Tibial artery (tissue), 4 donors: ENCODE measurements at regions not wholly inside any gene's neighbourhood (a gene's known extent, or its start where the extent isn't known, plus 50 kb on each side); places are given as distances from the start of the nearest gene placed in this dataset.

Experiments
- DNase-seq, 2 donors: peaks; one replicate each; pipeline ENCODE4 v3.0.0-alpha.2; 2019
- H3K27ac ChIP-seq, 2 donors: fragments of 200-600 bp; sonication (generic) in 1 of 2; 1 replicate in 1 of 2; 2 replicates in 1 of 2; pipeline ENCODE4 v1.5.1; 2018 to 2019; ENCODE audit warnings: mild to moderate bottlenecking in 1 of 2
- H3K27me3 ChIP-seq, 2 donors: fragments of 200-600 bp; sonication (generic) in 1 of 2; one replicate each; pipeline versions ENCODE4 v1.5.1 to v1.6.0; 2016 to 2019
- H3K36me3 ChIP-seq, 3 donors: fragments of 200-600 bp; sonication (generic) in 2 of 3; one replicate each; pipeline ENCODE4 v1.5.1; 2016 to 2019; ENCODE audit warnings: mild to moderate bottlenecking in 2 of 3
- H3K4me1 ChIP-seq, 4 donors: fragments of 200-600 bp; sonication (generic) in 2 of 4; 1 replicate in 3 of 4; 2 replicates in 1 of 4; pipeline ENCODE4 v1.5.1; 2016 to 2019
- H3K4me3 ChIP-seq, 2 donors: fragments of 200-600 bp; sonication (generic) in 1 of 2; 1 replicate in 1 of 2; 2 replicates in 1 of 2; pipeline ENCODE4 v1.5.1; 2018 to 2019; ENCODE audit warnings: mild to moderate bottlenecking in 2 of 2
- H3K9me3 ChIP-seq, 3 donors: fragments of 200-600 bp; sonication (generic) in 1 of 3; one replicate each; pipeline ENCODE4 v1.5.1; 2016 to 2019
- CTCF ChIP-seq, 2 experiments: fragments of 200-600 bp in 1 of 2; fragments of 450-650 bp in 1 of 2; IDR thresholded peaks; one replicate each; pipeline ENCODE4 v1.5.1; 2017 to 2019; ENCODE audit warnings: antibody characterized with exemption in 2 of 2, mild to moderate bottlenecking in 1 of 2, moderate library complexity in 1 of 2
- intact Hi-C: fragments of 100-400 bp; cut with DNase I; formaldehyde crosslinking; loops from one replicate; pipeline ENCODE4 v1.15.0; 2023; ENCODE audit warnings: low total_unique reads

GRCh38 chr12:107397890-107398500, 287.6 kb upstream of the PWP1 start:
- H3K4me3 ChIP-seq = no peak overlapping the region
- H3K9me3 ChIP-seq = no peaks in the 10 kb centered on the region
- no peak overlapping the region for H3K27ac ChIP-seq
- intact Hi-C loops = no loop called here
- TF ChIP-seq CTCF (IDR thresholded peaks at IDR 0.05) = no peak
- H3K27me3 ChIP-seq = peaks cover 0 to 19% of the 10 kb centered on the region in 2 donors
- H3K36me3 ChIP-seq = no peaks in the 10 kb centered on the region
- H3K4me1 ChIP-seq = no peaks in the 10 kb centered on the region
- no peak for DNase-seq

DNA sequence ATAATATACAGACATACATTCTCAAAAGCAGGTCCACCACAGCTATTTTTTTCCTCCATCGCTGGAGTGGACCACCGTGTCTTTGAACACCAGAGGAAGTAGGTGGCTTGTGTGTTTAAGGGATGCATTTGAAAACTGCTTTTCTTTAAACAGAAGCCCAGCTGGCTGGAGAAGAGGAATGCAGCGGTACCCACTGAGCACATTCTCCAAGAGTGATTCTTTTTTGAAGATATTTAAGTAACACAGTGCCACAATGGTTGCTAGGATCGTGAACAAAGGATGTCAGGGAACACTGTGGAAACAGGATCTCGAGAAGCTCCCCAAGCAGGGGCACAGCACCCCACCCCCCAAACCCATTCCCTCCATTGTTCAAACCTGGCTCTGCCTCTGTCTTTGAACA, 286.6 kb upstream of the PWP1 start:
- intact Hi-C loops = no loop called here
- H3K4me3 ChIP-seq = no peak overlapping the region
- peaks cover 0 to 19% of the 10 kb centered on the region in 2 donors for H3K27me3 ChIP-seq
- no peak for TF ChIP-seq CTCF (IDR thresholded peaks at IDR 0.05)
- no peak for DNase-seq
- no peaks in the 10 kb centered on the region for H3K36me3 ChIP-seq
- H3K27ac ChIP-seq = no peak overlapping the region
- H3K9me3 ChIP-seq = no peaks in the 10 kb centered on the region
- no peaks in the 10 kb centered on the region for H3K4me1 ChIP-seq

DNA sequence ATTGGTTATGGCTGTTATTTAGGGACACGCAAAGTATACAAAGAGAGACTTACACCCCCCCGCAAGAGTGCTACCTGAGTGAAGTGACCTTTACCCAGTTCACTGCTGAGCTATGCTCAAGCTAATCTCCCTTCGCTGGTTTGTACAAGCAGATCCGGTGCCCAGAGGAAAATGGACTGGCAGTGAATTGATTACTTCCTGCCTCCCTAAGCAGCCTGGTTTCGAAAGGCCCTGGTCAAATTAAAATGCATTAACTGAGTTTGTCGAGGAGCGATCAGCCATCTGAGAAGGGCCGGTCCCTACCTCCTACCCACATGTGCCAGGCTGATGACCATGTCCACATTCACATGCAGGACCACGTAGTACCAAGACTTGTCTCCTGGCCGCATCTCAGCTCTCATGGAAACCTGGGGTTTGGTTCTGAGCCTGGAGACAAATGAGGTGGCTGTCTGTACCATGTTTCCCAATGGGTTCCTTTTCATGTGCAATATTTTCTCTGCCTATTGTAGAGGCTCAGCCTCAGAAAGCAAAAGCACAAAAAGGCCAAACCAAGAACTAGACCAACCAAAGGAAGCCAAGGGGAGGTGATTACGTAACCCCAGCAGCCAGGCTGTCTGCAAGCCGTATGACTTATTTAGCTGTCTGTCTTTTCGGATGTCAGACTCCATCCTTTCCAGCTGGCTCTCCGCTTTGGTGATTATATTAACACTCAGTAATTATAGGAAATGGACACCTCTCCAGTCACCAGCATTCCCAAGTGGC, 284.7 kb upstream of the PWP1 start:
- no peak for TF ChIP-seq CTCF (IDR thresholded peaks at IDR 0.05)
- intact Hi-C loops = no loop called here
- H3K27me3 ChIP-seq = peaks cover 0 to 19% of the 10 kb centered on the region in 2 donors
- no peaks in the 10 kb centered on the region for H3K4me1 ChIP-seq
- DNase-seq = peak; percentile 64 to 67
- H3K27ac ChIP-seq = no peak overlapping the region
- H3K4me3 ChIP-seq = no peak overlapping the region
- H3K36me3 ChIP-seq = no peaks in the 10 kb centered on the region
- H3K9me3 ChIP-seq = no peaks in the 10 kb centered on the region

- H3K36me3 ChIP-seq = no peaks in the 10 kb centered on the region
- peaks cover 0 to 19% of the 10 kb centered on the region in 2 donors for H3K27me3 ChIP-seq
- no peak overlapping the region for H3K4me3 ChIP-seq
- TF ChIP-seq CTCF (IDR thresholded peaks at IDR 0.05) = peak in 1 of 2 experiments; percentile 13
- intact Hi-C loops = no loop called here
- no peak overlapping the region for H3K27ac ChIP-seq
- H3K9me3 ChIP-seq = no peaks in the 10 kb centered on the region
- DNase-seq = no peak
- H3K4me1 ChIP-seq = no peaks in the 10 kb centered on the region
These were observed 283.3 kb upstream of the PWP1 start for GRCh38 chr12:107402041-107403022.

DNA sequence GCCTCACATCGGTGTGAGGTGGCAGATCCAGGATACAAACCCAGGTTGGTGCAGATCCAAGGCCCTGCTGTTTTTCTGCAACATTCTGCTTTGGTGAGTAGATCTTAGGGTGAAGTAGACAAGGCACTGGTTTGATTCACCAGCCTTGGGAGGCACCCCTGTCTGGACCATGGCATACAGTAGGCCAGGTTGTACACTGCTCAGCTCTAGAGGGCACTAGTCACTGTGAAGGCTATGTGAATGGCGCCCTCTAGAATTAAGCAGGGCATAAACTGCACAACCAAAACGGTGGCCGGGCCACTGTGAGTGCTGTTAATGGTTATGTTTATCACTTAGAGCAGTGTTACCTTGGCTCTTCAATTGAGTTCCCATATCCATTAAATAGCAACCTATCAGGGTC, 280.6 kb upstream of the PWP1 start:
- no peak for TF ChIP-seq CTCF (IDR thresholded peaks at IDR 0.05)
- Histone ChIP-seq H3K36me3 (no peaks in the 10 kb centered on the region), H3K27me3 (peaks cover 0 to 13% of the 10 kb centered on the region in 2 donors), H3K27ac (no peak overlapping the region), H3K9me3 (no peaks in the 10 kb centered on the region), H3K4me1 (no peaks in the 10 kb centered on the region), H3K4me3 (no peak overlapping the region)
- no peak for DNase-seq
- intact Hi-C loops = no loop called here
